NOMO-1 treated with DMSO at 0.1 percent for 48 hours (cell line): ENCODE measurements at regions not wholly inside any gene's neighbourhood (a gene's known extent, or its start where the extent isn't known, plus 50 kb on each side); places are given as distances from the start of the nearest gene placed in this dataset.
"Not testable (repeated sequence)": the region's sequence is repeated elsewhere in the genome, so short reads cannot be mapped to it uniquely, and the experiment has no call there.

Experiments
- DNase-seq: peaks from one replicate; lab custom pipeline; 2025; ENCODE audit not compliant: unreplicated experiment; lab: John Stamatoyannopoulos, UW

GRCh38 chr3:22659651-22660475 is 543.3 kb upstream of the UBE2E2 start:
- no peak for DNase-seq

DNA sequence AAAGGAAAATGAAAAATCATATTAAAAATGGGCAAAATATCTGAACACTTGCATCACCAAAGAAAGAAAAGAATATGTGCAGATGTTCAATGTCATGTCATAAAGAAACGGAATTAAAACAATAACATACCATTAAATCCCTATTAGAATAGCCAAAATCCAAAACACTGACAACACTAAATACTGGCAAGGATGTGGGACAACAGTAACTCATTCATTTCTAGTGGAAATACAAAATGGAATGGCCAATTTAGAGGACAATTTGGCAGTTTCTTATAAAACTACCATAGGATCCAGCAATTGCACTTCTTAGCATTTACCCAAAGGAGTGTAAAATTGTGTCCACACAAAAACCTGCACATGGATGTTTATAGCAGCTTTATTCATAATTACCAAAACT is 542.5 kb upstream of the UBE2E2 start:
- no peak for DNase-seq

DNA sequence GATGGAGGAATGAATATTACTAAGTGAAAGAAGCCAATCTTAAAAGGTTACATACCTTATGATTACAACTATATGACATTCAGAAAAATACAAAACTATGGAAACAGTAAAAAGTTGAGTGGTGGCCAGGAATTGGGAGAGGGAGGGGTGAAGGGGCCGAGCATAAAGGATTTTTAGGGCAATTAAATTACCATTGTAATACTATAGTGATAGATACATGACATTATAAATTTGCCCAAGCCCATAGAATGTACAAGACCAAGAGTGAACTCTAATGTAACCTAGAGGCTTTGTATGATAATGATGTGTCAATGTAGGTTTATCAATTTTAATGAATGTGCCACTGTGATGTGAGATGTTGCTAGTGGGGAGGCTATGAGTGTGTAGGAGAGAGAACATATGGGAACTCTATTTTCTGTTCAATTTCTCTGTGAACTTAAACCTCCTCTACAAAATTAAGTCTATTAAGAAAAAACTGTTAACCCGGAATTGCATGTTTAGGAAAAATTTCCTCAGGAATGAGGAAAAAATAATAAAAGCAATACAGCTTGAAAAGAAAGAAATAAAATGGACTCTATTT is 541.9 kb upstream of the UBE2E2 start:
- DNase-seq, result no peak

DNA sequence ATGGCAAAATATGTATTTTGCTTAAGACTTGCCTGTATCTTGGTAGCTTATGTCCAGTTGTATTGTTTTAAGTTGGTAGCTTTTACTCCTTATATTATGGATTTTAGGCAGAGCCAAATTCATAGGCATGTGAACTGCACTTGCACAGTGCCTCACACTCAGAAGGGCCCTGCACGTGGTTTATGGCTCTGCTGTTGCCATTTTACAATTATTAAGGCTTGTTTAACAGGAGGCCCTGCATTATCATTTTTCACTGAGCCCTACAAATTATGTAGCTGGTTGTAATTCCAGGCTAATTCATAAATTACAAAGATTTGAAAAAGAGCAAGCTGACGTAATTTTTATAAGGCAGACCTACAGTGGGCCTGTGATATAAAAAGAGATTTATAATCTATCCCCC is 537.6 kb upstream of the UBE2E2 start:
- DNase-seq, result no peak

GRCh38 chr3:22666736-22667135 is 536.4 kb upstream of the UBE2E2 start:
- no peak for DNase-seq

- DNase-seq, result no peak
Measured at GRCh38 chr3:22671848-22672247, 531.3 kb upstream of the UBE2E2 start.

- DNase-seq, result no peak
Measured at GRCh38 chr3:22684739-22685138, 518.4 kb upstream of the UBE2E2 start.

GRCh38 chr3:22685597-22685996 is 517.5 kb upstream of the UBE2E2 start:
- DNase-seq, result no peak

GRCh38 chr3:22691407-22691806 is 511.7 kb upstream of the UBE2E2 start:
- DNase-seq, result no peak

DNA sequence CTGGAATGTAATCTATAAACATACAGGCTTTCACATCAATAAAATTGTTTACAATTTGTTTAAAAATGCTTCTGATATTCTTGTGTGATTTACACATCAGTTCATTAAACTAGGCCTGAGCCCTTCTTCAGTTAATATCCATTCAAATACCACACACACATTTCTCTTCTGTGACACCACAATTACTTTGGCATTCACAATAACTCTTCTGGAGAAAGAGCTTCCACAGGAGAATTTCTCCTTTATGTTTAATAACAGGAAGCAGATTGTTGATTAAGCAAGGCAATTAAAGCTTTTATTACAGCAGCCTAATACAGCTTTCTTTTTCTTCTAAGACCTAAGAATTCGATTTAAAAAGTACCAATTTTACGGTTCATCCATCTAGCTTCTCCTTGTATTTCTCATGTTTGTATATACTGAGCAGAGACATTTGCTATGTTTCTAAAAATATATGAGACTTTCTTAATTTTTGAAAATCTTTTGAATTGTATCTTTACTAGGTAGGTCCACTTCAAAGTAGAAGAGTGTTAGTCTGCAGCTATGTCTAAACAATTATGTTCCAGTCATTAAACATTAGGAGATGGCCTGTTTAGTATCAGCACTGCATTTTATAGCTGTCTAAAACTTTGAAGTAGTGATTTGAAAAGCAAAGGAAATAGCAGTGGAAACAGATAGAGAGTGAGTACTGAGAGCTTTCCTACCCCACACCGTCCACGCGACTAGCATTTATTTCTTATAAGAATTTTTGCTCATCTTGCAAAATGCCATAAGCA is 511.1 kb upstream of the UBE2E2 start:
- peak; percentile 12 for DNase-seq

- DNase-seq, result no peak
Measured at GRCh38 chr3:22700876-22701275, 502.3 kb upstream of the UBE2E2 start.

GRCh38 chr3:22704166-22704565 is 499.0 kb upstream of the UBE2E2 start:
- peak; percentile 16 for DNase-seq

DNA sequence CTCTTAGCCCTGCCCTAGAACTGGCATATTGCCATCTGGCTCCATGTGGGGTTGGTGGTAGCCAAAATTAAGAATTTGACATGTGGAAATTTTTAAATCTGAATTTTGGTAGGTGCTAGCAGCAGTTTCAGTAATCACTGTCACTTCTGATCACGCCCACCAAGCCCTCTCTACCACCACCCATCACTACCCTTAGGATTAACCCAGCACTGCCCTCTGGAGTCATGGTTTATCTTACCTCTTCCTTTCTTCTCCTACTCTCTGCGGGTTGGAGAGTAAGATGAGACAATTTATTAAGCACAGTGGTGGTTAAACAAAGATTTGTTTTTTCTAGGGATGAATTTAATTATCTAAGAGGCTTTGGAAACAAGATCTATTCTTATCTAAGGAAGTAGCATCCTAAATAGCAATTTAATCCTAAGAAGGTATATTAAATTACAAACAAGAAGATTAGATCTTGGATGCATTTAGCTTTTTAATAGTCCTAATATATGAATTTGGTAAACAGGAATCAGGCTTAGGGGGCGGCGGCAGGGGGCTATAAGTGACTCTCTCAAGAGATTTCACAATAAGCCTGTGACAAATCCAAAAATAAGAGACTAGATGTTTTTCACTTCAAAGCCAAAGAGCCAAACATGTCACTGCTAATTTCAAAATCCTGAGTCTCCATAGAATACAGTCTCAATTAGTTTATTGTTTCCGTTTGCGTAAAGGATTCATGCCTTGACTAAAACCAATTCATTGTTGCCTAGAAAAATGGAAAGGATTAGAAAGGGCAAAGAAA is 498.4 kb upstream of the UBE2E2 start:
- no peak for DNase-seq

- DNase-seq, result not testable (repeated sequence)
Measured at GRCh38 chr3:22706922-22707321, 496.2 kb upstream of the UBE2E2 start.

DNA sequence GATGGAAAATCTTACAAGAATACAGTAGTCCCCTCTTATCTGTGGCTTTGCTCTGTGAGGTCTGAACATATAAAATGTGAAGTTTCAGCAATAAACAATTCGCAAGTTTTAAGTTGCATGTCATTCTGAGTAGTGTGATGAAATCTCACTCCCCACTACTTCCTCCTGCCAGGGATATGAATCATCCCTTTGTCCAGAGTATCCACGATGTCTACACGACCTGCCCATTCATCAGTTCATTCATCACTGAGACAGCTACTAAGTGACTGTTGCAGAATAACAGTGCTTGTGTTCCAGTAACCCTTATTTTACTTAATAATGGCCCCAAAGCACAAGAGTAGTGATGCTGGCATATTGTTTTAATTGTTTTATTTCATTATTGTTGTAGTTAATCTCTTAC is 489.2 kb upstream of the UBE2E2 start:
- DNase-seq, result peak; percentile 97

DNA sequence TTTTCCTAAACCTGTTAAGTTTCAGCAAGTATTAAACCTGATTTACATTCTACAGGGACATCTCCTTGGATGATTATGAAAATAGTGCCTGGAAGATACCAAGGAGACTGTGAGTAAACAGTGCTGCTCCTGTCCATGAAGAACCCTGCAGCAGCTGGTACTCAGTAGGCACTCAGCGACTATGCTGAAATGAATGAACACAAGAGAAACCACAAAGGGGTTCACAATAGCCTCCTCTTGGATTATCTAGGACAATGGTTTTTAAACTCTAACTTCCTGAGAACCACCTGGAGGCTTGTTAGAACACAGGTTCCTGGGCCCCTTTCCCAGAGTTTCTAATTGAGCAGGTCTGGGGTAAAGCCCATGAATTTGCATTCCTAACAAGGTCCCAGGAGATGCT is 488.4 kb upstream of the UBE2E2 start:
- DNase-seq, result no peak

DNA sequence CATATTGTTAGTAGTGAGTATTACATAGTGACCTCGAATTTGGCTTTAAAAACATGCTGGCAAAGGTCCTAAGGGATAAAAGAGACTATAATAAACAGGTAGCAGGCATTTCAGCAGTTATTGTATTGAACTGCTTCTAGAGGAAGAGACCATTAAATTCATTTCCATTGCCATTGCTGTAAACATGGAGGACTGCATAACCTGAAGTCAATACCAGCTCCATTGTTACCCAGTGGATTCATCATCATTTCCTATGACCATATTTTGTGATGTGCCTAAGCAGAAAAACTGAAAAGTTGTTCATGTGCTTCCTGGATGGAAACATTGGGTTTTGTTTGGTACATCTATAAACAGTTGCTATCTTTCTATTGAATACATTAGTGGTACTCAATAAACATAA is 482.5 kb upstream of the UBE2E2 start:
- DNase-seq, result no peak

DNA sequence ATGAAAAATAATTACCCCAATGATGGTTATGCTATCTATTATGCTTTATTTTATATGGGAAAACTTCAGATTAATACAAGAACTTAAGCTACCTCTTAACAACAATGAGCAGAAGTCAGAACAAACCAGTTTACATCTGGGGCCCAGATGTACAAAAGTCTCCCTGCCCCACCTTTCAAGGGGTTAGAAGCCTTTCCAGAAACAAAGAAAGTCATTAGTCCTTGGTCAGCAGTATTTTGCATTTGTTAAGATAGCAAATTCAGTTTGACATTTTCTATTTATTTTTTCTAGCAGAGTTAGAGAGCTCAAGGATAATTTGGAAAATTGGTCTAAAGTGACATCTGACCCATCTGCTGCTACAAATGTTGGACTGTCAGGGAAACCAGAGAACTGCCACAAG is 478.7 kb upstream of the UBE2E2 start:
- DNase-seq, result no peak

DNA sequence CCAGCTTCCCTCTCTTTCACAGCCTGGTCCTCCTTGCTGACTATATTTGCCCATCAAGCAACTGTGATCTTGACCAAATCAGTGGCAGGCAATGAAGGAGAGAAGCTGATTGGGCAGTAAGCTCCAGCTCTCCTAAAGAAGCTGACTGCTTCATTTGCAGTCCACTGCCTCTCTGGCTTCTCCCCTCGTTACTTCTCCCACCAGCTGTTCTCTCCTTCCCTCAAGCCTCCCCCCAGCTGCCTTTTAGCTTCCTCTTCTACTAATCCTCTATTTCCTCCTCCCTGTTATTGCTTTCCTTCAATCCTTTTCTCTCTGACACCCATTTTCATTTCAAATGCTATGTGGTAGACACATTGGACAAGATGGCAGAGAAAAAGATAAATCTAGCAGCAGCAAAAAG is 474.7 kb upstream of the UBE2E2 start:
- no peak for DNase-seq

- DNase-seq, result no peak
Measured at GRCh38 chr3:22729212-22729611, 473.9 kb upstream of the UBE2E2 start.

DNA sequence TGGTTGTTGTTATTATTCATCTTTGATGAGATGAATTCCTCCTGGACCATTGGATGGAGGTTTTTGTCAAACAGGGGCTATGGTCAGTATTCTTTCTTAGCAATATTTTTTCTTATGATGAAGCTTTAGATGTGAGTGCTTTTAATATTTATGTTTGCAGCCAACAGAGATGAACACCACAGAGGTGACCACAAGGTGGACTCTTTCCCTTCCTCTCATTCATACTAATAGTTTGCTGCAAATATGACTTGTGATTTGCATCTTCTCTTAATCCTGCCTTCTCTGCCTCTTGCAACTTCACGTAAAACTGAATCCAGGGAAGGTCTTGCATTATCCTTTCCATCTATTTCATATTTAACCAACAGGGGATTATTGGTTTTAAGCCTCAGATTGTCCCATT is 473.1 kb upstream of the UBE2E2 start:
- DNase-seq, result no peak
